ENCODE measurements at regions not wholly inside any gene's neighbourhood (a gene's known extent, or its start where the extent isn't known, plus 50 kb on each side); places are given as distances from the start of the nearest gene placed in this dataset.
"Not testable (repeated sequence)": the region's sequence is repeated elsewhere in the genome, so short reads cannot be mapped to it uniquely, and the experiment has no call there.

GRCh38 chr21:8257083-8257799 lies 2264.1 kb upstream of the TPTE start:
- not testable (repeated sequence) for H3K9me3 ChIP-seq (ENCODE audit: control insufficient read depth in 2 of 2, low read length in 2 of 2); H3K36me3 Mint-ChIP-seq; ATAC-seq (ENCODE audit: low read depth in 2 of 2); H3K4me3 ChIP-seq (ENCODE audit: low read depth, low read length); H3K27me3 ChIP-seq (ENCODE audit: control insufficient read depth, insufficient read depth, low read length); H3K4me1 Mint-ChIP-seq; H3K27ac ChIP-seq (ENCODE audit: insufficient read depth, low read length, poor library complexity, severe bottlenecking); H3K9me3 Mint-ChIP-seq; H3K27me3 Mint-ChIP-seq; H3K27ac Mint-ChIP-seq; H3K36me3 ChIP-seq (ENCODE audit: control insufficient read depth, insufficient read depth, low read length); H3K4me3 Mint-ChIP-seq; H3K4me1 ChIP-seq (ENCODE audit: control insufficient read depth, insufficient read depth, low read length, poor library complexity, severe bottlenecking)
- peak in 1 of 3 donors; percentile 17 for DNase-seq

- H3K4me1 Mint-ChIP-seq; H3K9me3 Mint-ChIP-seq; H3K27me3 Mint-ChIP-seq; H3K36me3 Mint-ChIP-seq; H3K27ac ChIP-seq (ENCODE audit: insufficient read depth, low read length, poor library complexity, severe bottlenecking); H3K9me3 ChIP-seq (ENCODE audit: control insufficient read depth in 2 of 2, low read length in 2 of 2); H3K4me1 ChIP-seq (ENCODE audit: control insufficient read depth, insufficient read depth, low read length, poor library complexity, severe bottlenecking); H3K27ac Mint-ChIP-seq; H3K27me3 ChIP-seq (ENCODE audit: control insufficient read depth, insufficient read depth, low read length); DNase-seq; H3K4me3 Mint-ChIP-seq; H3K4me3 ChIP-seq (ENCODE audit: low read depth, low read length); H3K36me3 ChIP-seq (ENCODE audit: control insufficient read depth, insufficient read depth, low read length): not testable (repeated sequence)
- ATAC-seq (ENCODE audit: low read depth in 2 of 2), result peak in 1 of 2 donors; percentile 34
Observed at GRCh38 chr21:8260065-8260627, 2261.2 kb upstream of the TPTE start.
